OCI-LY7 (cell line): ENCODE measurements at regions not wholly inside any gene's neighbourhood (a gene's known extent, or its start where the extent isn't known, plus 50 kb on each side); places are given as distances from the start of the nearest gene placed in this dataset.

Source experiments
- BruUV-seq: library from RNA; stranded (reverse); fragments of 400-500 nt; replicated peaks from 2 replicates; lab custom pipeline; 2021; lab: Mats Ljungman, UMichigan
- CTCF ChIA-PET: fragments of 300-600 bp; sonication (Branson Sonifier 250); formaldehyde crosslinking; loops from one replicate; lab custom pipeline; 2022; ENCODE audit warnings: antibody characterized with exemption; ENCODE audit not compliant: unreplicated experiment; lab: Charles Lee
- POLR2A ChIA-PET: fragments of 300-600 bp; sonication (Branson Sonifier 250); formaldehyde crosslinking; loops from one replicate; lab custom pipeline; 2022; ENCODE audit warnings: antibody characterized with exemption; lab: Charles Lee
- DNase-seq: peaks from one replicate; pipeline ENCODE4 v3.0.0-alpha.2; 2015; ENCODE audit warnings: low spot score
- H2AFZ ChIP-seq: fragments of 200-600 bp; sonication (generic), shearing (Covaris generic); 2 replicates; pipeline ENCODE4 v1.6.1; 2014; ENCODE audit warnings: mild to moderate bottlenecking, antibody characterized with exemption, low read length, moderate library complexity
- H3K27ac ChIP-seq: fragments of 200-600 bp; sonication (generic); 2 replicates; pipeline ENCODE4 v1.5.1; 2014; ENCODE audit warnings: mixed run types, low read depth, mild to moderate bottlenecking, moderate library complexity, low read length, inconsistent platforms; ENCODE audit not compliant: poor library complexity, severe bottlenecking
- H3K36me3 ChIP-seq: fragments of 200-600 bp; sonication (generic); 2 replicates; pipeline ENCODE4 v1.6.1; 2014; ENCODE audit warnings: mild to moderate bottlenecking, antibody characterized with exemption, low read length, moderate library complexity, mixed read lengths; ENCODE audit not compliant: insufficient read depth
- H3K4me1 ChIP-seq: fragments of 200-600 bp; sonication (generic); 2 replicates; pipeline ENCODE4 v1.5.1; 2014; ENCODE audit warnings: mild to moderate bottlenecking, low read length; ENCODE audit not compliant: insufficient read depth, poor library complexity, severe bottlenecking
- H3K4me2 ChIP-seq: fragments of 200-600 bp; sonication (generic); 2 replicates; pipeline ENCODE4 v1.6.1; 2014; ENCODE audit warnings: mild to moderate bottlenecking, low read length
- H3K4me3 ChIP-seq: fragments of 200-600 bp; sonication (generic); 2 replicates; pipeline ENCODE4 v1.5.1; 2014; ENCODE audit warnings: mild to moderate bottlenecking, low read depth, low read length; ENCODE audit not compliant: poor library complexity, severe bottlenecking
- H3K79me2 ChIP-seq: fragments of 200-600 bp; sonication (generic); 2 replicates; pipeline ENCODE4 v1.6.1; 2016; ENCODE audit warnings: low read depth, mild to moderate bottlenecking, low read length, moderate library complexity, mixed read lengths; ENCODE audit not compliant: insufficient read depth
- H3K9me2 ChIP-seq: fragments of 200-600 bp; sonication (generic); 2 replicates; pipeline ENCODE4 v1.6.1; 2016; ENCODE audit warnings: mild to moderate bottlenecking, low read length, mixed read lengths; ENCODE audit not compliant: insufficient read depth
- H3K9me3 ChIP-seq: fragments of 200-600 bp; sonication (generic); 2 replicates; pipeline ENCODE4 v1.6.1; 2014; ENCODE audit warnings: mild to moderate bottlenecking, mixed run types, low read length, mixed read lengths
- H4K20me1 ChIP-seq: fragments of 200-600 bp; sonication (generic); 2 replicates; pipeline ENCODE4 v1.6.1; 2014; ENCODE audit warnings: mild to moderate bottlenecking, antibody characterized with exemption, low read length, moderate library complexity, mixed read lengths; ENCODE audit not compliant: insufficient read depth
- EZH2phosphoT487 ChIP-seq: fragments of 200-600 bp; sonication (generic); IDR thresholded peaks from 2 replicates; pipeline ENCODE4 v1.6.1; 2018; ENCODE audit warnings: low read depth, borderline replicate concordance, mild to moderate bottlenecking, mixed run types, antibody characterized with exemption, low read length, moderate library complexity, mixed read lengths
- intact Hi-C: fragments of 100-400 bp; cut with micrococcal nuclease; formaldehyde crosslinking; loops from one replicate; pipeline ENCODE4 v1.10.0; 2022; ENCODE audit not compliant: unreplicated experiment
- TF ChIP-seq, protein P1 (sequence below): fragments of 200-600 bp; sonication (generic); conservative IDR thresholded peaks from 2 replicates; pipeline ENCODE4 v1.5.1; 2014; ENCODE audit warnings: mild to moderate bottlenecking, antibody characterized with exemption, low read length, moderate library complexity, mixed read lengths

DNA sequence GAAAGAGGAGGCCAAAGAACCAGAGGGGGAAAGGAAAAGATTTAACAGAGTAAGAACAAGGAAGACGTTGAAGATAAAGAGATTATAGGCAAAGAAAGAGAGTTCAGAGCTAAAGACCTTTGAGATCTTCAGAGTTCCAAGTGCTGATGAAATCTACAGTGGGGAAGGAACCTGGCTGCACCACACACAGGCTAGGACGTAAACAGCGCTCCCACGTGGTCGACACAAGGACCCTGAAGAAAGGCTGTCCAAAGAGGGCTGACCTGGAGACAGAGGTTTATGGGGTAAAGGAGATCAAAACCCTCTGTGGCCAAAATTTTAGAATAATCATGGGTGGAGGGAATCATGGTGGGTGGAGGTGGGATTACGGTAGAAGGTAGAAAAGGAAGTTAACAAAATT lies 121.6 kb downstream of the PMP22 start:
- DNase-seq: no peak
- Histone ChIP-seq H3K9me2 (no peaks in the 10 kb centered on the region), H3K4me3 (no peak overlapping the region), H3K36me3 (no peaks in the 10 kb centered on the region), H3K9me3 (no peaks in the 10 kb centered on the region), H3K4me1 (no peaks in the 10 kb centered on the region), H4K20me1 (no peaks in the 10 kb centered on the region), H3K4me2 (no peak overlapping the region), H2AFZ (no peak overlapping the region), H3K79me2 (no peaks in the 10 kb centered on the region), H3K27ac (no peak overlapping the region)
- TF ChIP-seq, protein P1, sequence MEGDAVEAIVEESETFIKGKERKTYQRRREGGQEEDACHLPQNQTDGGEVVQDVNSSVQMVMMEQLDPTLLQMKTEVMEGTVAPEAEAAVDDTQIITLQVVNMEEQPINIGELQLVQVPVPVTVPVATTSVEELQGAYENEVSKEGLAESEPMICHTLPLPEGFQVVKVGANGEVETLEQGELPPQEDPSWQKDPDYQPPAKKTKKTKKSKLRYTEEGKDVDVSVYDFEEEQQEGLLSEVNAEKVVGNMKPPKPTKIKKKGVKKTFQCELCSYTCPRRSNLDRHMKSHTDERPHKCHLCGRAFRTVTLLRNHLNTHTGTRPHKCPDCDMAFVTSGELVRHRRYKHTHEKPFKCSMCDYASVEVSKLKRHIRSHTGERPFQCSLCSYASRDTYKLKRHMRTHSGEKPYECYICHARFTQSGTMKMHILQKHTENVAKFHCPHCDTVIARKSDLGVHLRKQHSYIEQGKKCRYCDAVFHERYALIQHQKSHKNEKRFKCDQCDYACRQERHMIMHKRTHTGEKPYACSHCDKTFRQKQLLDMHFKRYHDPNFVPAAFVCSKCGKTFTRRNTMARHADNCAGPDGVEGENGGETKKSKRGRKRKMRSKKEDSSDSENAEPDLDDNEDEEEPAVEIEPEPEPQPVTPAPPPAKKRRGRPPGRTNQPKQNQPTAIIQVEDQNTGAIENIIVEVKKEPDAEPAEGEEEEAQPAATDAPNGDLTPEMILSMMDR: no peak
- TF ChIP-seq EZH2phosphoT487: no peak
- no TSS peak for BruUV-seq
- POLR2A ChIA-PET: no interaction called here
- intact Hi-C loops: no loop called here
- CTCF ChIA-PET: no interaction called here

DNA sequence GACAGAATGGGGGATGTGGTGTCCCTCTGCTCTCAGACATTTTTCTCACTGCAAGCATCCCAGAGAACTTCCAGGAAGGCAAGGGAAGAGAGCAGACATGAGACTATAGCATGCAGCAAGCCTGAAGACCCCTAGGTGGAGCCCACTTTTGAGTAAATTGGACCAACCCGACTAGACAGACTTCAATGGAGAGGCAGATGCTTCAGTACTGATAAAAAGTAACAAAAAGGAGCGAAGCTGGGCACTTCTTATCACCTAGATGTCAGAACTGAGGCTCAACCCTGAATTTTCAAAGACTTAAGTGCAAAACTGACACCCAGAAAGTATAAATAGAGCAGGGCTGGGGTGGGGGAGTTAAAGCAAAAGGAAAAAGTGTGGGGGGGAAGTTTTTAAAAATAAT lies 130.8 kb downstream of the PMP22 start:
- Histone ChIP-seq H3K9me2 (no peaks in the 10 kb centered on the region), H4K20me1 (no peaks in the 10 kb centered on the region), H3K27ac (no peak overlapping the region), H3K4me1 (no peaks in the 10 kb centered on the region), H2AFZ (no peak overlapping the region), H3K36me3 (no peaks in the 10 kb centered on the region), H3K4me2 (no peak overlapping the region), H3K79me2 (no peaks in the 10 kb centered on the region), H3K9me3 (no peaks in the 10 kb centered on the region), H3K4me3 (no peak overlapping the region)
- BruUV-seq: no TSS peak
- TF ChIP-seq EZH2phosphoT487: no peak
- TF ChIP-seq, protein P1: no peak
- CTCF ChIA-PET: no interaction called here
- no peak for DNase-seq
- intact Hi-C loops: no loop called here
- POLR2A ChIA-PET: interaction anchor here (0.6 kb wide), 1 partner anchor 288 kb away, joined by 4 read pairs; no protein-coding TSS in a partner anchor

DNA sequence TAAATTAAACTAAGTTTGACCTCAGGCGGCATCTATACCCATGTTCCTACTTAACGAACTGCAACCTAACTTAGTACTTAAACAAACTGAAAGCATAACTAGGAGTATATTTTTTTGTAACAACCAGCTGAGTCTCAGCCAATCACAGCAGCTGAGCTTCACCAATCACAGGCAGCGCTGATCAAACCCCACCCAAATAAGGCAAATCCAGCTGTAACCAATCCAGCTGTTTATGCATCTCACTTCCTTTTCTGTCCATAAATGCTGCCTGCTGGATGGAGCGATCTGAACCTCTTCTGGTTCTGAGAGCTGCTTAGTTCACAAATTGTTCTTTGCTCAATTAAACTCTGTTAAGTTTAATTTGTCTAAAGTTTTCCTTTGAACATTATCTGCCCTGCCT lies 131.3 kb downstream of the PMP22 start:
- CTCF ChIA-PET: no interaction called here
- intact Hi-C loops: no loop called here
- no TSS peak for BruUV-seq

More for the DNA sequence above, 131.3 kb downstream of the PMP22 start:
- POLR2A ChIA-PET: no interaction called here
- no peaks in the 10 kb centered on the region for H3K9me2 ChIP-seq
- H3K36me3 ChIP-seq: no peaks in the 10 kb centered on the region
- no peak overlapping the region for H3K27ac ChIP-seq
- H3K9me3 ChIP-seq: no peaks in the 10 kb centered on the region
- TF ChIP-seq, protein P1: no peak
- no peak for DNase-seq
- H3K4me2 ChIP-seq: no peak overlapping the region
- H3K79me2 ChIP-seq: no peaks in the 10 kb centered on the region
- no peak overlapping the region for H2AFZ ChIP-seq
- no peaks in the 10 kb centered on the region for H4K20me1 ChIP-seq
- no peaks in the 10 kb centered on the region for H3K4me1 ChIP-seq
- H3K4me3 ChIP-seq: no peak overlapping the region
